ENCODE measurements at regions not wholly inside any gene's neighbourhood (a gene's known extent, or its start where the extent isn't known, plus 50 kb on each side); places are given as distances from the start of the nearest gene placed in this dataset.
"Not testable (repeated sequence)": the region's sequence is repeated elsewhere in the genome, so short reads cannot be mapped to it uniquely, and the experiment has no call there.

DNA sequence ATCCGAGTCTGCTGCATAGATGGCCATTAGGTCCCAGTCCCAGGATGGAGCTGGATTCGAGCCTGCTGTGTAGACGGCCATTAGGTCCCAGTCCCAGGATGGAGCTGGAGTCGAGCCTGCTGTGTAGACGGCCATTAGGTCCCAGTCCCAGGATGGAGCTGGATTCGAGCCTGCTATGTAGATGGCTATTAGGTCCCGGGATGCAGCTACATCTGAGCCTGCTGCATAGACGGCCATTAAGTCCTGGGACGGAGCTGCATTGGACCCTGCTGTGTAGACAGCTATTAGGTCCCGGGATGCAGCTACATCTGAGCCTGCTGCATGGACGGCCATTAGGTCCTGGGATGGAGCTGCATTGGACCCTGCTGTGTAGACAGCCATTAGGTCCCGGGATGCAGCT is 112.2 kb upstream of the PPP2R3B start:
- TF ChIP-seq, protein P1, sequence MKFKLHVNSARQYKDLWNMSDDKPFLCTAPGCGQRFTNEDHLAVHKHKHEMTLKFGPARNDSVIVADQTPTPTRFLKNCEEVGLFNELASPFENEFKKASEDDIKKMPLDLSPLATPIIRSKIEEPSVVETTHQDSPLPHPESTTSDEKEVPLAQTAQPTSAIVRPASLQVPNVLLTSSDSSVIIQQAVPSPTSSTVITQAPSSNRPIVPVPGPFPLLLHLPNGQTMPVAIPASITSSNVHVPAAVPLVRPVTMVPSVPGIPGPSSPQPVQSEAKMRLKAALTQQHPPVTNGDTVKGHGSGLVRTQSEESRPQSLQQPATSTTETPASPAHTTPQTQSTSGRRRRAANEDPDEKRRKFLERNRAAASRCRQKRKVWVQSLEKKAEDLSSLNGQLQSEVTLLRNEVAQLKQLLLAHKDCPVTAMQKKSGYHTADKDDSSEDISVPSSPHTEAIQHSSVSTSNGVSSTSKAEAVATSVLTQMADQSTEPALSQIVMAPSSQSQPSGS (tag by site-specific recombination; IDR thresholded peaks at IDR 0.05; ENCODE audit: low read depth) = not testable (repeated sequence)
- TF ChIP-seq, protein P2, sequence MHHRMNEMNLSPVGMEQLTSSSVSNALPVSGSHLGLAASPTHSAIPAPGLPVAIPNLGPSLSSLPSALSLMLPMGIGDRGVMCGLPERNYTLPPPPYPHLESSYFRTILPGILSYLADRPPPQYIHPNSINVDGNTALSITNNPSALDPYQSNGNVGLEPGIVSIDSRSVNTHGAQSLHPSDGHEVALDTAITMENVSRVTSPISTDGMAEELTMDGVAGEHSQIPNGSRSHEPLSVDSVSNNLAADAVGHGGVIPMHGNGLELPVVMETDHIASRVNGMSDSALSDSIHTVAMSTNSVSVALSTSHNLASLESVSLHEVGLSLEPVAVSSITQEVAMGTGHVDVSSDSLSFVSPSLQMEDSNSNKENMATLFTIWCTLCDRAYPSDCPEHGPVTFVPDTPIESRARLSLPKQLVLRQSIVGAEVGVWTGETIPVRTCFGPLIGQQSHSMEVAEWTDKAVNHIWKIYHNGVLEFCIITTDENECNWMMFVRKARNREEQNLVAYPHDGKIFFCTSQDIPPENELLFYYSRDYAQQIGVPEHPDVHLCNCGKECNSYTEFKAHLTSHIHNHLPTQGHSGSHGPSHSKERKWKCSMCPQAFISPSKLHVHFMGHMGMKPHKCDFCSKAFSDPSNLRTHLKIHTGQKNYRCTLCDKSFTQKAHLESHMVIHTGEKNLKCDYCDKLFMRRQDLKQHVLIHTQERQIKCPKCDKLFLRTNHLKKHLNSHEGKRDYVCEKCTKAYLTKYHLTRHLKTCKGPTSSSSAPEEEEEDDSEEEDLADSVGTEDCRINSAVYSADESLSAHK (tag by site-specific recombination; IDR thresholded peaks at IDR 0.05) = not testable (repeated sequence)
- TF ChIP-seq, protein P3, sequence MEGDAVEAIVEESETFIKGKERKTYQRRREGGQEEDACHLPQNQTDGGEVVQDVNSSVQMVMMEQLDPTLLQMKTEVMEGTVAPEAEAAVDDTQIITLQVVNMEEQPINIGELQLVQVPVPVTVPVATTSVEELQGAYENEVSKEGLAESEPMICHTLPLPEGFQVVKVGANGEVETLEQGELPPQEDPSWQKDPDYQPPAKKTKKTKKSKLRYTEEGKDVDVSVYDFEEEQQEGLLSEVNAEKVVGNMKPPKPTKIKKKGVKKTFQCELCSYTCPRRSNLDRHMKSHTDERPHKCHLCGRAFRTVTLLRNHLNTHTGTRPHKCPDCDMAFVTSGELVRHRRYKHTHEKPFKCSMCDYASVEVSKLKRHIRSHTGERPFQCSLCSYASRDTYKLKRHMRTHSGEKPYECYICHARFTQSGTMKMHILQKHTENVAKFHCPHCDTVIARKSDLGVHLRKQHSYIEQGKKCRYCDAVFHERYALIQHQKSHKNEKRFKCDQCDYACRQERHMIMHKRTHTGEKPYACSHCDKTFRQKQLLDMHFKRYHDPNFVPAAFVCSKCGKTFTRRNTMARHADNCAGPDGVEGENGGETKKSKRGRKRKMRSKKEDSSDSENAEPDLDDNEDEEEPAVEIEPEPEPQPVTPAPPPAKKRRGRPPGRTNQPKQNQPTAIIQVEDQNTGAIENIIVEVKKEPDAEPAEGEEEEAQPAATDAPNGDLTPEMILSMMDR (tag by site-specific recombination; IDR thresholded peaks at IDR 0.05) = not testable (repeated sequence)
- not testable (repeated sequence) for TF ChIP-seq MEIS1 (CRISPR knock-in tag; IDR thresholded peaks at IDR 0.05; ENCODE audit: borderline replicate concordance); ZNF24 (tag by site-specific recombination; IDR thresholded peaks at IDR 0.05)

Data from HEK293 (cell line).